HG03469 (cell line): ENCODE measurements at regions not wholly inside any gene's neighbourhood (a gene's known extent, or its start where the extent isn't known, plus 50 kb on each side); places are given as distances from the start of the nearest gene placed in this dataset.
"Not testable (repeated sequence)": the region's sequence is repeated elsewhere in the genome, so short reads cannot be mapped to it uniquely, and the experiment has no call there.

ENCODE experiments used
- ATAC-seq: cut with Tn5 transposase; IDR thresholded peaks from one replicate; pipeline ENCODE4 v1.9.1; 2021; ENCODE audit warnings: mild to moderate bottlenecking, moderate library complexity, moderate number of reproducible peaks; ENCODE audit not compliant: unreplicated experiment

DNA sequence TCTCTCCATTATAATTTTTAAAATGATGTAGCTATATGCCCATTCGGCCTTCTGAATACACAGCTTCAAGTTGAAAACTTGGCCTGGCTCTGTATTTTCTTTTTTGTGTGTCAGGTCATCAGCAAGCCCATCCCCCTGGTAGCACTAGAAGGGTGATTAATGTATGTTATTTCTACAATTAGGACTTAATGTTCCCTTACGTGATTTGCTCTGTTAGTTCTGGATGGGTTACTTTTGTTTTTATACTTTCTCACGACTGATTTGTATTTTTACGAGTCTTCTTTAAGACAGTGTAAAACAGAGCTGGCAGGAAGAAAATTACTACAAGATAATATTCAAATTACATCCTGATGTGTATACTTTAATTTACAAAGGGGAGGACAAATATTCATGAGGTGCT is 88.4 kb upstream of the RGPD4 start:
- no peak for ATAC-seq

DNA sequence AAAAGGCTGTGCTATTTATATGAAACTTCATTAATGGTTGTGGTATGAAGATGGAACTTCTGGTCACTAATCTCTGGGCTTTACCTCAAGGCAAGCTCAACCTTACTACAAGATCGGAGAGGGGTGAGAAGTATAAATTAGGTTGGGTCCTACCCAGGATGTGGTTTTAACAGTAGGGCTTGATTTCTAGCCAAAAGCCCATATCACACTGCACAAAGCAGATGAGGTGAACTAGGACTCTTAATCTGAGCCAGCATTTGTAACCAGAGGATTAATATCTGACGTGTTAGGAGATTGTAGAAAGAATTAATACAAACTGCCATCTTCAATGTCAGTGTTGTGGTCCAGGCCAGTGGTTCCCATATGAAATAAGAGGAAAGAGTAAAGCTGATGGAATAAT is 86.4 kb upstream of the RGPD4 start:
- ATAC-seq = no peak

DNA sequence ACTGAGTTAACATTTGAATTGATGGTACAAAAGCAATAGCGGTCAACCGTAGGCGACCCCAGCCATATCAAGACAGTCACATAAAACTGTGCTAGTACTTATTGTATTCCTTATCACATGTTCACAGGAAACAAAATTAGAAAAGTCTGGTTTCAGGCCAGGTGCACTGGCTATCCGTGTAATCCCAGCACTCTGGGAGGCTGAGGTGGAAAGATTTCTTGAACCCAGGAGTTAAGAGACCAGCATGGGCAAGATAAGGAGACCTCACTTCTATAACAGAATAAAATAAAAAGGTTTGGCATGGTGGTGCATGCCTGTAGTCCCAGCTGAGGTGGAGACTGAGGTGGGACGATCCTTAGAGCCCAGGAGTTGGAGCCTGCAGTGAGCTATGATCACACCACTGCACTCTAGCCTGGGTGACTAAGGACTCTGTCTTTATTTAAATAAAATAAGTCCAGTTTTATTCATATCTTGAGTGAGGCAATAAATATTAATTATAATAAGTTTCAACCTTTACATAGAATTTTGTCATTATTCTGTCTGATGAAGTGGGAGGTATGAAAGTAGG is 84.1 kb upstream of the RGPD4 start:
- no peak for ATAC-seq

GRCh38 chr2:107743274-107743673 is 83.4 kb upstream of the RGPD4 start:
- ATAC-seq = no peak

DNA sequence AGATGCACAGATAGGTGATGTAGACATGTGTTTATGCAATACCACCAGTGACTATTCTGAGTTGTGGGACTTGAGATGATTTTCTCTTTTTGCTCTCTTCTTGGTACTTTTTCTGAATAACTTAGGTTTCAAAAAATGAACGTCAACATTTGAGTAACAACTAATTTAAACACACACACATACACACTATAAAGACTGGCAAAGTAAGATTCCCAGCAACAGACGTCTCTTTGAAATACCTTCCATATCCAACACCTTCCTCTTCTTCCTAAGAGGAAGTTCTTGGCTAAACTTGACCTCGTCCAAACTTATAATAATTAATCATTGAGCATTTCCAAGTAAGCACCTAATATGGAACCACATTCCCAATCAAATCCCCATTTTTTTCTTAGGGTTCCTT is 81.6 kb upstream of the RGPD4 start:
- no peak for ATAC-seq

- not testable (repeated sequence) for ATAC-seq
Observed at GRCh38 chr2:107746552-107747198, 80.0 kb upstream of the RGPD4 start.

- ATAC-seq = not testable (repeated sequence)
Observed at GRCh38 chr2:107747199-107747963, 79.3 kb upstream of the RGPD4 start.

DNA sequence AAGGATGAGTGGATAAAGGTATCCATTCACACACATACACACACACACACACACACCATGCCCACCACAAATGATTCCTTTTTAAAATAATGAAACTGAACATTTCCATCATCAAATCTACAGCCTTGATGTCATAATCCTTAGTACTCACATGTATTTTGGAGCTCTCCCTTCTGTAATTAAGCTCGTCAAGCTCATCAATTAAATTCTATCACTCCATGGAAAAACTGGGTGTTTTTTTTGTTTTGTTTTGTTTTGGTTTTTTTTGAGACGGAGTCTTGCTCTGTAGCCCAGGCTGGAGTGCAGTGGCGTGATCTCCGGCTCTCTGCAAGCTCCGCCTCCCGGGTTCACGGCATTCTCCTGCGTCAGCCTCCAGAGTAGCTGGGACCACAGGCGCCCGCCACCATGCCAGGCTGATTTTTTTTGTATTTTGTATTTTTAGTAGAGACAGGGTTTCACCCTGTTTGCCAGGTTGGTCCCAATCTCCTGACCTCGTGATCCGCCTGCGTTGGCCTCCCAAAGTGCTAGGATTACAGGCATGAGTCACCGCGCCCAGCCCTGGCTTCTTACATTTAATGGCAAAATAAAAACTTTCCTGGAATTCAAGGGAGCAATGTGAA is 78.6 kb upstream of the RGPD4 start:
- no peak for ATAC-seq

- ATAC-seq = no peak
Observed at GRCh38 chr2:107751936-107752335, 74.8 kb upstream of the RGPD4 start.

GRCh38 chr2:107753806-107754205 is 72.9 kb upstream of the RGPD4 start:
- ATAC-seq = not testable (repeated sequence)

DNA sequence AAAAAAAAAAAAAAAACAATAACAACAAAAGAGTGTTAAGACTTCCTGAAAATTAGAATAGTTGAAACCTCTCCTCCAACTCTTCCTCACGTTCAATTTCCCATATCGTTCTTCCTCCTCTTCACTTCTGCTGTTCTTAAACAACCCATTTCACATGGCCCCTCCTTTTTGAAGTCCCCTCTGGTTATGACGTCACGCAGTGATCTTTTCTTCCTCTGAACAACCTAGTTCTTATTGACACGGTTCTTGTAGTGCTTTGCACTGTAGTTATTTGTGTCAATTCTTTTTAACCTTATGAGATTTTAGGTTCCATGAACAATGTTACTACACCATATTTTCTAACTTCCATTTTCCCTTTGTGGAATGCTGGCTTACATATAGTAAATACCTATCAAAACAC is 69.5 kb upstream of the RGPD4 start:
- ATAC-seq = no peak

GRCh38 chr2:107760620-107761364 is 65.9 kb upstream of the RGPD4 start:
- ATAC-seq = no peak

GRCh38 chr2:107772353-107772752 is 54.3 kb upstream of the RGPD4 start:
- no peak for ATAC-seq

- no peak for ATAC-seq
Observed at GRCh38 chr2:107775211-107775610, 51.5 kb upstream of the RGPD4 start.

GRCh38 chr2:107775791-107776190 is 50.9 kb upstream of the RGPD4 start:
- no peak for ATAC-seq

GRCh38 chr2:107776362-107776761 is 50.3 kb upstream of the RGPD4 start:
- no peak for ATAC-seq
